ENCODE measurements at regions not wholly inside any gene's neighbourhood (a gene's known extent, or its start where the extent isn't known, plus 50 kb on each side); places are given as distances from the start of the nearest gene placed in this dataset.
A peak's percentile ranks its signal among the peaks of the same experiment; 100 is the strongest.
"Not testable (repeated sequence)": the region's sequence is repeated elsewhere in the genome, so short reads cannot be mapped to it uniquely, and the experiment has no call there.

GRCh38 chr4:138633580-138633904 is 382.0 kb upstream of the NOCT start:
- no peaks in the 10 kb centered on the region for H3K36me3 ChIP-seq
- no peaks in the 10 kb centered on the region for H3K9me3 ChIP-seq
- H3K27ac ChIP-seq, result no peak overlapping the region
- ATAC-seq (no peak), DNase-seq (no peak)
- no peaks in the 10 kb centered on the region for H3K27me3 ChIP-seq (ENCODE audit: low read depth)
- intact Hi-C loops (cut with DNase I), result no loop called here
- H3K4me3 ChIP-seq, result no peak overlapping the region
- H3K4me1 ChIP-seq, result no peaks in the 10 kb centered on the region
- no peak for TF ChIP-seq CTCF (IDR thresholded peaks at IDR 0.05)

GRCh38 chr4:138632856-138633579 is 382.6 kb upstream of the NOCT start:
- Histone ChIP-seq H3K27me3 (ENCODE audit: low read depth) (no peaks in the 10 kb centered on the region), H3K4me1 (no peaks in the 10 kb centered on the region), H3K36me3 (no peaks in the 10 kb centered on the region), H3K4me3 (no peak overlapping the region), H3K9me3 (no peaks in the 10 kb centered on the region), H3K27ac (no peak overlapping the region)
- no peak for ATAC-seq
- intact Hi-C loops (cut with DNase I), result no loop called here
- TF ChIP-seq CTCF (IDR thresholded peaks at IDR 0.05), result no peak
- DNase-seq, result no peak

- TF ChIP-seq CTCF (IDR thresholded peaks at IDR 0.05), result no peak
- H3K4me3 ChIP-seq, result no peak overlapping the region
- no peak for DNase-seq
- intact Hi-C loops (cut with DNase I), result no loop called here
- no peaks in the 10 kb centered on the region for H3K9me3 ChIP-seq
- H3K36me3 ChIP-seq, result no peaks in the 10 kb centered on the region
- H3K4me1 ChIP-seq, result no peaks in the 10 kb centered on the region
- ATAC-seq, result peak; percentile 64 to 87
- no peaks in the 10 kb centered on the region for H3K27me3 ChIP-seq (ENCODE audit: low read depth)
- H3K27ac ChIP-seq, result no peak overlapping the region
Observed at GRCh38 chr4:138630666-138631065, 384.9 kb upstream of the NOCT start.

- Histone ChIP-seq H3K36me3 (no peaks in the 10 kb centered on the region), H3K27me3 (ENCODE audit: low read depth) (no peaks in the 10 kb centered on the region), H3K4me1 (no peaks in the 10 kb centered on the region), H3K9me3 (no peaks in the 10 kb centered on the region), H3K4me3 (no peak overlapping the region), H3K27ac (no peak overlapping the region)
- no peak for TF ChIP-seq CTCF (IDR thresholded peaks at IDR 0.05)
- intact Hi-C loops (cut with DNase I), result no loop called here
- ATAC-seq (peak; percentile 42 to 85), DNase-seq (no peak)
Observed at GRCh38 chr4:138629669-138630068, 385.9 kb upstream of the NOCT start.

- ATAC-seq, result no peak
- H3K9me3 ChIP-seq, result no peaks in the 10 kb centered on the region
- H3K27ac ChIP-seq, result no peak overlapping the region
- no peaks in the 10 kb centered on the region for H3K36me3 ChIP-seq
- TF ChIP-seq CTCF (IDR thresholded peaks at IDR 0.05), result no peak
- H3K27me3 ChIP-seq (ENCODE audit: low read depth), result no peaks in the 10 kb centered on the region
- no peak for DNase-seq
- H3K4me3 ChIP-seq, result no peak overlapping the region
- intact Hi-C loops (cut with DNase I), result no loop called here
- H3K4me1 ChIP-seq, result no peaks in the 10 kb centered on the region
Observed at GRCh38 chr4:138627096-138627495, 384.9 kb upstream of the SLC7A11 start.

GRCh38 chr4:138622362-138622761 is 380.2 kb upstream of the SLC7A11 start:
- H3K27me3 ChIP-seq (ENCODE audit: low read depth); H3K4me1 ChIP-seq; H3K27ac ChIP-seq; H3K36me3 ChIP-seq; DNase-seq; ATAC-seq; H3K4me3 ChIP-seq; H3K9me3 ChIP-seq; intact Hi-C loops (cut with DNase I): not testable (repeated sequence)

All from lower lobe of right lung (tissue), 2 donors.